Astrocyte of the cerebellum (primary cell): ENCODE measurements at regions not wholly inside any gene's neighbourhood (a gene's known extent, or its start where the extent isn't known, plus 50 kb on each side); places are given as distances from the start of the nearest gene placed in this dataset.

ENCODE experiments used
- DNase-seq: peaks from one replicate; pipeline ENCODE4 v3.0.0-alpha.2; 2011; ENCODE audit warnings: low read depth
- H3K4me3 ChIP-seq: 2 replicates; pipeline ENCODE4 v1.5.1; 2011; ENCODE audit warnings: mild to moderate bottlenecking, low read depth, low read length, moderate library complexity
- CTCF ChIP-seq: IDR thresholded peaks from 2 replicates; pipeline ENCODE4 v1.5.1; 2012; ENCODE audit warnings: low read length, low read depth, moderate library complexity, mild to moderate bottlenecking; ENCODE audit errors: missing control alignments
- in situ Hi-C: cut with HindIII; loops from 2 replicates; pipeline ENCODE4 v1.10.0; 2017; ENCODE audit warnings: low sequenced_read_pairs

- no peak for TF ChIP-seq CTCF
- in situ Hi-C loops, result no loop called here
- no peak overlapping the region for H3K4me3 ChIP-seq
- DNase-seq, result no peak
These were observed 118.1 kb upstream of the SLC39A10 start for GRCh38 chr2:195538937-195539336.

GRCh38 chr2:195537811-195538210 lies 119.2 kb upstream of the SLC39A10 start:
- in situ Hi-C loops, result no loop called here
- no peak overlapping the region for H3K4me3 ChIP-seq
- no peak for DNase-seq
- TF ChIP-seq CTCF, result no peak

- no peak for DNase-seq
- in situ Hi-C loops, result no loop called here
- H3K4me3 ChIP-seq, result no peak overlapping the region
- TF ChIP-seq CTCF, result no peak
These were observed 120.1 kb upstream of the SLC39A10 start for GRCh38 chr2:195536906-195537305.

GRCh38 chr2:195535911-195536522 lies 121.0 kb upstream of the SLC39A10 start:
- H3K4me3 ChIP-seq, result no peak overlapping the region
- DNase-seq, result no peak
- in situ Hi-C loops, result no loop called here

GRCh38 chr2:195534971-195535370 lies 122.1 kb upstream of the SLC39A10 start:
- in situ Hi-C loops, result no loop called here
- no peak overlapping the region for H3K4me3 ChIP-seq
- TF ChIP-seq CTCF, result no peak
- no peak for DNase-seq

More at GRCh38 chr2:195535911-195536522, 121.0 kb upstream of the SLC39A10 start:
- no peak for TF ChIP-seq CTCF

- in situ Hi-C loops, result no loop called here
- DNase-seq, result peak; percentile 83
- peak overlapping the region; percentile 8 for H3K4me3 ChIP-seq
- TF ChIP-seq CTCF, result peak; percentile 25
These were observed 123.0 kb upstream of the SLC39A10 start for GRCh38 chr2:195533771-195534642.
